Neuronal stem cell (in vitro differentiated cells): ENCODE measurements at regions not wholly inside any gene's neighbourhood (a gene's known extent, or its start where the extent isn't known, plus 50 kb on each side); places are given as distances from the start of the nearest gene placed in this dataset.

ENCODE experiments used
- DNase-seq: peaks from one replicate; pipeline ENCODE4 v3.0.0-alpha.2; 2013; ENCODE audit warnings: low spot score
- H2AFZ ChIP-seq: one replicate; pipeline ENCODE4 v1.6.1; 2013; ENCODE audit warnings: mild to moderate bottlenecking, low read length, inconsistent platforms
- H2AK5ac ChIP-seq: 2 replicates; pipeline ENCODE4 v1.6.1; 2013; ENCODE audit warnings: low read depth, mild to moderate bottlenecking, inconsistent platforms, low read length, moderate library complexity, mixed read lengths
- H2BK120ac ChIP-seq: 2 replicates; pipeline ENCODE4 v1.6.1; 2013; ENCODE audit warnings: low read depth, mild to moderate bottlenecking, inconsistent platforms, low read length, moderate library complexity, mixed read lengths
- H2BK12ac ChIP-seq: one replicate; pipeline ENCODE4 v1.6.1; 2013; ENCODE audit warnings: low read length, inconsistent platforms
- H2BK15ac ChIP-seq: 2 replicates; pipeline ENCODE4 v1.6.1; 2013; ENCODE audit warnings: mild to moderate bottlenecking, low read length, inconsistent platforms, mixed read lengths
- H2BK5ac ChIP-seq: one replicate; pipeline ENCODE4 v1.6.1; 2013; ENCODE audit warnings: inconsistent platforms, mild to moderate bottlenecking, low read length, moderate library complexity
- H3K14ac ChIP-seq: one replicate; pipeline ENCODE4 v1.6.1; 2013; ENCODE audit warnings: low read length, inconsistent platforms
- H3K18ac ChIP-seq: 2 replicates; pipeline ENCODE4 v1.6.1; 2013; ENCODE audit warnings: low read length, inconsistent platforms
- H3K23ac ChIP-seq: 2 replicates; pipeline ENCODE4 v1.6.1; 2013; ENCODE audit warnings: low read depth, mild to moderate bottlenecking, mixed read lengths, low read length, inconsistent platforms; ENCODE audit not compliant: poor library complexity
- H3K27ac ChIP-seq: replicated peaks from 3 replicates; pipeline ENCODE4 v1.5.1; 2013; ENCODE audit warnings: low read length, inconsistent platforms
- H3K27me3 ChIP-seq, 3 experiments: 2 replicates each; pipeline ENCODE4 v1.6.1; 2013; ENCODE audit warnings: low read length in 3 of 3, mild to moderate bottlenecking in 2 of 3, inconsistent platforms in 1 of 3, low read depth in 1 of 3, mixed read lengths in 1 of 3, moderate library complexity in 1 of 3; ENCODE audit not compliant: control insufficient read depth in 3 of 3, insufficient read depth in 3 of 3
- H3K36me3 ChIP-seq, 2 donors: replicated peaks in 1 of 2; 2 replicates each; pipeline ENCODE4 v1.6.1; 2013; ENCODE audit warnings: low read length in 2 of 2; ENCODE audit not compliant: control insufficient read depth in 2 of 2, insufficient read depth in 2 of 2
- H3K4ac ChIP-seq: 2 replicates; pipeline ENCODE4 v1.6.1; 2013; ENCODE audit warnings: inconsistent platforms, mild to moderate bottlenecking, low read length, moderate library complexity
- H3K4me1 ChIP-seq, 2 donors: 1 replicate in 1 of 2; 2 replicates in 1 of 2; pipeline ENCODE4 v1.6.1; 2013; ENCODE audit warnings: low read length in 2 of 2, low read depth in 1 of 2; ENCODE audit not compliant: control insufficient read depth in 2 of 2, insufficient read depth in 1 of 2
- H3K4me2 ChIP-seq: one replicate; pipeline ENCODE4 v1.6.1; 2013; ENCODE audit warnings: mild to moderate bottlenecking, low read length, inconsistent platforms; ENCODE audit not compliant: insufficient read depth, poor library complexity, severe bottlenecking
- H3K4me3 ChIP-seq, 2 donors: 2 replicates each; pipeline ENCODE4 v1.5.1; 2013; ENCODE audit warnings: low read length in 2 of 2, mild to moderate bottlenecking in 2 of 2, inconsistent platforms in 1 of 2, moderate library complexity in 1 of 2
- H3K79me1 ChIP-seq: one replicate; pipeline ENCODE4 v1.6.1; 2013; ENCODE audit warnings: low read depth, mild to moderate bottlenecking, inconsistent platforms, low read length, moderate library complexity
- H3K9ac ChIP-seq: one replicate; pipeline ENCODE4 v1.6.1; 2013; ENCODE audit warnings: mild to moderate bottlenecking, low read depth, low read length, inconsistent platforms; ENCODE audit not compliant: poor library complexity
- H3K9me3 ChIP-seq, 2 donors: replicated peaks in 1 of 2; 2 replicates each; pipeline versions ENCODE3 to v1.6.1; 2013; ENCODE audit warnings: low read length in 2 of 2, mild to moderate bottlenecking in 2 of 2, inconsistent platforms in 1 of 2, low read depth in 1 of 2, mixed read lengths in 1 of 2, moderate library complexity in 1 of 2; ENCODE audit not compliant: control insufficient read depth in 2 of 2, insufficient read depth in 1 of 2
- H4K8ac ChIP-seq: one replicate; pipeline ENCODE4 v1.6.1; 2013; ENCODE audit warnings: low read depth, mild to moderate bottlenecking, inconsistent platforms, low read length, moderate library complexity
- H4K91ac ChIP-seq: one replicate; pipeline ENCODE4 v1.6.1; 2013; ENCODE audit warnings: low read length, low read depth, mild to moderate bottlenecking, inconsistent platforms; ENCODE audit not compliant: poor library complexity
- WGBS, 2 donors: extraction: QIAGEN DNeasy Blood & Tissue Kit; methylation state at CpG; one replicate each; pipeline ENCODE4 v1.1.7; 2013; ENCODE audit warnings: missing lambda C conversion rate in 2 of 2, mixed read lengths in 1 of 2; ENCODE audit not compliant: insufficient read length in 2 of 2, insufficient replicate concordance in 1 of 2; ENCODE audit errors: extremely low coverage in 2 of 2; 5-methylcytosine and 5-hydroxymethylcytosine counted together

DNA sequence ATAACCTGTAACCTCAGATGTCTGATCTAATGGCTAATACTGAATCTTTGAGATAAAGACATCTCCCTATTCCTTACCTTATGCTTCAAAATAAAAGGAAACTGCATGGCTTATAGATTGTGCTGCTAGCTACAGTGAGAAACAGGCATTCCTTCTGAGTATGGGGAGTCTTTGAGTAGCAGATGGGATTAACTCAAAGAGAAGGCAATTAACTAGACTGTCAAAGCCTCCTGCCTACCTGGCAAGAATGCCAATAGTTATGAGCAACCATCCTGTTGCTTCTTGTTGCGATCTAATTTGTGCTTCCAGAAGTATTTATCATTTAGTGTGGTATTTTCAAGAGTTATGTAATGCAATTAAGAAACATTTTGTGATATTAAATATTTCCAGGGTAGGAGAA lies 660.0 kb upstream of the TMEFF2 start:
- H2BK12ac ChIP-seq = no peak overlapping the region
- H3K4ac ChIP-seq = no peak overlapping the region
- H3K36me3 ChIP-seq = no peaks in the 10 kb centered on the region
- H3K4me2 ChIP-seq = no peak overlapping the region
- WGBS, 2 donors = no CpG with 5 or more reads among the region's 1 CpG
- H4K8ac ChIP-seq = no peak overlapping the region
- H3K23ac ChIP-seq = no peak overlapping the region
- no peak overlapping the region for H2BK120ac ChIP-seq
- no peak overlapping the region for H4K91ac ChIP-seq
- H3K4me1 ChIP-seq = no peaks in the 10 kb centered on the region
- H2AFZ ChIP-seq = no peak overlapping the region
- DNase-seq = no peak
- no peaks in the 10 kb centered on the region for H3K79me1 ChIP-seq
- no peak overlapping the region for H3K14ac ChIP-seq
- no peak overlapping the region for H2BK5ac ChIP-seq
- no peak overlapping the region for H2AK5ac ChIP-seq
- H3K9me3 ChIP-seq = no peaks in the 10 kb centered on the region
- no peak overlapping the region for H3K9ac ChIP-seq
- no peaks in the 10 kb centered on the region for H3K27me3 ChIP-seq
- H3K27ac ChIP-seq = no peak overlapping the region
- no peak overlapping the region for H3K4me3 ChIP-seq
- H3K18ac ChIP-seq = no peak overlapping the region
- H2BK15ac ChIP-seq = no peak overlapping the region

DNA sequence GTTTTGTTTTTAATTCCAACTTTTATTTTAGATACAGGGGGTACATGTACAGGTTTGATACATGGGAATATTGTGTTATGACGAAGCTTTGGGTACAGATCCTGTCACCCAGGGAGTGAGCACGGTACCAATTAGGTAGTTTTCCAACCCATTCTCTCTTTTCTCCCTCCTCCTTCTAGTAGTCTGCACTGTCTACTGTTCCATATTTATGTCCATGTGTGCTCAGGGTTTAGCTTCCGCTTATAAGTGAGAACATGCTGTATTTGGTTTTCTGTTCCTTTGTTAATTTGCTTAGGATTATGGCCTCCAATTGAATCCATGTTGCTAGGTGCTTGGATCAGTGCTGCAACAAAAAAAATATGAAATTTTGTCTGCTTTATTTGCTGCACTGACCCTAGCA lies 659.3 kb upstream of the TMEFF2 start:
- no peak overlapping the region for H2BK12ac ChIP-seq
- no peaks in the 10 kb centered on the region for H3K79me1 ChIP-seq
- WGBS, 2 donors = no CpG with 5 or more reads among the region's 3 CpGs
- H4K91ac ChIP-seq = no peak overlapping the region
- H3K9me3 ChIP-seq = no peaks in the 10 kb centered on the region
- H3K9ac ChIP-seq = no peak overlapping the region
- no peaks in the 10 kb centered on the region for H3K27me3 ChIP-seq
- H3K4me2 ChIP-seq = no peak overlapping the region
- no peak overlapping the region for H3K18ac ChIP-seq
- no peak overlapping the region for H3K27ac ChIP-seq
- no peak overlapping the region for H2BK15ac ChIP-seq
- H2AK5ac ChIP-seq = no peak overlapping the region
- H2BK5ac ChIP-seq = no peak overlapping the region
- H2BK120ac ChIP-seq = no peak overlapping the region
- no peaks in the 10 kb centered on the region for H3K36me3 ChIP-seq
- H4K8ac ChIP-seq = no peak overlapping the region
- H2AFZ ChIP-seq = no peak overlapping the region
- no peaks in the 10 kb centered on the region for H3K4me1 ChIP-seq
- no peak overlapping the region for H3K4me3 ChIP-seq
- no peak for DNase-seq
- no peak overlapping the region for H3K4ac ChIP-seq
- H3K14ac ChIP-seq = no peak overlapping the region
- no peak overlapping the region for H3K23ac ChIP-seq

DNA sequence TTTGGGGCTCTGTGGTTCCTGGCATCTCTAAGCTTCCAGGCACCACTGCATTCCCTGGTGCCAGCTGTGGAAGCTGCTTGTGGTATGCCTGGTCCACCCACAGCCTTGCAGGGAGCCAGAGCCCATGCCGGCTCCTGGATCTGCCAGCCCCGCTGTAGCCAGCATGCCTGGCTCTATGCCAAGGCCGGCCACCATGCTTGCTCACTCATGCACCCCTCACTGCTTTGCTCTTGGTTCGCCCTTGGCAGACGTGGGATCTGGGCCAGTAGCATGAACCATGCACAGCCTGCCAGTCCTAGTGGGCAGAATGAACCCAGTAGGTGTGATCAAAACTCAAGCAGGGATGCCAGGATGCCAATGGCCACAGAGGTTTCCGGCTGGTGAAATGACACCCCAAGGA lies 634.2 kb upstream of the TMEFF2 start:
- H3K18ac ChIP-seq = peak overlapping the region; percentile 64
- no peak overlapping the region for H2BK5ac ChIP-seq
- no CpG with 5 or more reads among the region's 6 CpGs for WGBS, 2 donors
- no peak overlapping the region for H2BK120ac ChIP-seq
- H3K36me3 ChIP-seq = no peaks in the 10 kb centered on the region
- no peak overlapping the region for H2BK15ac ChIP-seq
- H3K4me3 ChIP-seq = no peak overlapping the region
- no peak overlapping the region for H3K27ac ChIP-seq
- no peak overlapping the region for H3K9ac ChIP-seq
- no peak overlapping the region for H3K23ac ChIP-seq
- no peaks in the 10 kb centered on the region for H3K79me1 ChIP-seq
- H3K27me3 ChIP-seq = no peaks in the 10 kb centered on the region
- no peaks in the 10 kb centered on the region for H3K4me1 ChIP-seq
- no peak for DNase-seq
- H4K91ac ChIP-seq = no peak overlapping the region
- no peak overlapping the region for H2AFZ ChIP-seq
- H3K4me2 ChIP-seq = no peak overlapping the region
- peak overlapping the region; percentile 56 for H3K14ac ChIP-seq
- H3K9me3 ChIP-seq = no peaks in the 10 kb centered on the region
- no peak overlapping the region for H4K8ac ChIP-seq
- no peak overlapping the region for H2BK12ac ChIP-seq
- no peak overlapping the region for H2AK5ac ChIP-seq
- H3K4ac ChIP-seq = no peak overlapping the region

- Histone ChIP-seq H2AK5ac (peak overlapping the region; percentile 56), H3K4me1 (no peaks in the 10 kb centered on the region), H3K18ac (peak overlapping the region; percentile 90), H3K9me3 (no peaks in the 10 kb centered on the region), H3K36me3 (no peaks in the 10 kb centered on the region), H4K8ac (no peak overlapping the region), H2AFZ (no peak overlapping the region), H2BK12ac (peak overlapping the region; percentile 58), H2BK15ac (peak overlapping the region; percentile 37), H3K23ac (peak overlapping the region; percentile 85), H3K79me1 (no peaks in the 10 kb centered on the region), H3K27me3 (no peaks in the 10 kb centered on the region), H2BK5ac (no peak overlapping the region), H3K27ac (no peak overlapping the region), H3K4me3 (no peak overlapping the region), H4K91ac (no peak overlapping the region), H3K4ac (peak overlapping the region; percentile 93), H2BK120ac (no peak overlapping the region), H3K4me2 (no peak overlapping the region), H3K9ac (no peak overlapping the region), H3K14ac (no peak overlapping the region)
- no peak for DNase-seq
- WGBS, 2 donors = no CpG with 5 or more reads among the region's 8 CpGs
Measured at GRCh38 chr2:192828175-192828574, 633.4 kb upstream of the TMEFF2 start.
